Hypothalamus (tissue), 51 donors: ENCODE measurements at regions not wholly inside any gene's neighbourhood (a gene's known extent, or its start where the extent isn't known, plus 50 kb on each side); places are given as distances from the start of the nearest gene placed in this dataset.
"Not testable (repeated sequence)": the region's sequence is repeated elsewhere in the genome, so short reads cannot be mapped to it uniquely, and the experiment has no call there.

ENCODE experiments used
- DNase-seq, 51 donors: peaks; one replicate each; lab custom pipeline; 2025; lab: John Stamatoyannopoulos, UW

- DNase-seq: no peak
Measured at GRCh38 chr4:33062155-33062806, 2342.1 kb downstream of the PCDH7 start.

GRCh38 chr4:33063241-33063640, 2343.1 kb downstream of the PCDH7 start:
- no peak for DNase-seq

- no peak for DNase-seq
Measured at GRCh38 chr4:33064238-33064637, 2344.1 kb downstream of the PCDH7 start.

GRCh38 chr4:33065749-33066148, 2345.6 kb downstream of the PCDH7 start:
- no peak for DNase-seq

DNA sequence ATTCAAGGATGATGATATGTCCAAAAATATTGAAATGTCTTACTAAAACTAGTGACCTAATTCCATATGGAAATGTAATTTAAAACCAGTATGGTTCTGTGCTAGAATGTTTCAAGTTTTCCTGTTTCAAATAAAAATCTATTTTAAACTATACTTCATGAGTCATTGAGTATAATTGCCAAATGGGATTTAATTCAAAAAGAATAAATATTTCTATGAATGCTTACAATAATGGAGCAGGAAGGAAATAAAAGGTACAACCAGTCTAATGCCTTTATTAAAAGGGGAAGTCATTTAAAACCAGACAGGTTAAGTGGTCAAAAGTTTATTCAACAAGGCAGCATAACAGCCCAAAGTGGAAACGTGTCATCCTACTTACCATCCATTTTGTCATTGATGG, 2347.1 kb downstream of the PCDH7 start:
- DNase-seq: no peak

GRCh38 chr4:33068539-33068938, 2348.4 kb downstream of the PCDH7 start:
- DNase-seq: no peak

DNA sequence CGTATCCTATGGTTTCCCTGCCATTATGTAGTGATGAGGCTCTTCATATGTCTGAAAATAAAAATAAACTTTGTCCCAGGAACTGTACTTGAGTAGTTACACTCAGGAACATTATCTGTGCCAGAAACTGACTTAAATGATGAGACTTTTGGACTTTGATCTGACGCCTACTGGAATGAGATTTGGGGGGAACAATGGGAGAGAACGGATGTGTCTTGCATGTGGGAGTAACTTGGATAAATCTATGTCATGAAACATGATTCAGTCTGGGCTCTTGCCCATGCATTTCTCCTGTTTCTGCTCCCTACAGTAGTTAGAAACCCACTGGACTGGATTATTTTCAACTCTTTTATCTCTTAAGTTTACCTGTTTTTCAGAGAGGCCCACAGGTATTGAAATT, 2351.4 kb downstream of the PCDH7 start:
- DNase-seq: no peak

- no peak for DNase-seq
Measured at GRCh38 chr4:33072298-33073089, 2352.3 kb downstream of the PCDH7 start.

DNA sequence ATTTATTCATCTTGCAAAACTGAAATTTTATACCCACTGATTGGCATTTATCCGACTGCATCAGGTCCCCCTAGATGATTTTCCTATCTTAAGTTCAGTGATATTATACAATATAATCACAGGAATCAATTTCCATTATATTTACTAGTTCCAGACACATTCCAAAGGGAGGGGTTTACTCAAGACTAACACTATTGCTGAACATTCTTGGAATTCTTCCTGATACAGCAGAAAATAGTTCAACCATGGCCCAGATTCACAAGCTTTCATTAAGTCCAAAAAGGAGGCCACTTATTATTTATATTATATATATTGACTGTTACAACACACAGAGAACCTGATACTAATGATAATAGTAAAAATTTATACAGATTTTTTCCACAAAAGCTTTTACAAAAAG, 2353.6 kb downstream of the PCDH7 start:
- DNase-seq: no peak

DNA sequence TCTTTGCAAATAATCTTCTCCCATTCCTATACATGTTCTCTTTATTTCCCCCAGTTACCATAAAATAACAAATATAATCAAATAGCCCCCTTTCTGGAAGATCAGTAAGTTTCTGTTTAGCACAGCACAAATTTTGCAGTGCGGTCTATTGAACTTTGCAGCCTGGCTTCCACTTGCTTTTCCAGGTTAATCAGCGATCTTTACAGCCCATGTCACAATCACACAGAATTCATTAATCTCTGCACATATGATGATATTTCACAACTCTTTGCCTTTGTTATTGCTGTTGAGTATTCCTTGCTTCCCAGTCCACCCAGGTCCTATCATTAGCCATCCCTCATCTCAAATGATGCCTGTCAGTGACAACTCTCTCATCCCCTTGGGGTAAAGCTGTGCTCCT, 2358.0 kb downstream of the PCDH7 start:
- no peak for DNase-seq

DNA sequence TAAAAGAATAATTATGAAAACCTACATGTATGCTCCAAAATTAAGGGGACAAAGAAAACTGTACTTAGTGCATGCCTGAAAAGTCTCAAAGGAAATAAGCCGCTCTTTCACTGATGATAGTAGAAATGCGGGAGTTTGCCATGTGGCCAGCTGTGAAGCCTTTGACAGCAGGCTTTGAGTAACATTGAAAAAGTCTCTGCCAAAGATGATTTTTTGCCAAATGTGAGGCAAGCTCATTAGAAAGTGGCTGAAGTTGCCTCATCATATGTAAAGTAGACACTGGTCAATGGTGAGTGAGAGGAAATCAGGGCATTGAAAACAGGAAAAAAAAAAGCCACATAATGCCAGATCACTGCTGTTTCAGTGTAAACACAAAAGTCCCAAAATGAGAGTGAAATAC, 2360.1 kb downstream of the PCDH7 start:
- no peak for DNase-seq

- no peak for DNase-seq
Measured at GRCh38 chr4:33085709-33086108, 2365.5 kb downstream of the PCDH7 start.

DNA sequence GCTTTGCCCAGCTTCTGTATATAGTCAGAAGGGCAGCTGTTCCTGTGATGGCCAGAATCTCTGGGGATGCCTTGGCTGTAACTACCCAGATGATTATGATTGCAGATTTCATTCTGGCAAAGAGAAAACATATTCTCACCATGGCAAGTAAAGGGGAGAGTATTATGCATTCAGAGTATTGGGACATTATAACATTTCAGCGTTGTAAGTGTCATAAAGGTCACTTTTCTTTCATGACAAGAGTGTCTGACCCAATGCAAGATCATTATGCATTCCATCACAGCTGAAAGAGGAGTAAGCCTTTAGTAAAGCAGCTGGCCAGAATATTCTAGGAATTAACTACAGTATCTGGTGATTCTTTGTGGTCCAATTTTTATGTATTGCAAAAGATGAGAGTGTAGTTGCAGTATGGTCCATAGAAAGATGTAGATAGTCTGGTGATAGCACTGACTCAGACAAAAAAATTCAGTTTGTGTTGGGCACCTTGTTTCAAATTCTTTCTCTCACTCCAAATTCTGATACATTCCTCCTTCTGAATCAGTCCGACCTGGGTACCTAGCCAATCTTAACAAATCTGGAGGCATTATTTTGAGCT, 2366.3 kb downstream of the PCDH7 start:
- no peak for DNase-seq

- DNase-seq: no peak
Measured at GRCh38 chr4:33088713-33089112, 2368.5 kb downstream of the PCDH7 start.

- DNase-seq: no peak
Measured at GRCh38 chr4:33090910-33091309, 2370.7 kb downstream of the PCDH7 start.

DNA sequence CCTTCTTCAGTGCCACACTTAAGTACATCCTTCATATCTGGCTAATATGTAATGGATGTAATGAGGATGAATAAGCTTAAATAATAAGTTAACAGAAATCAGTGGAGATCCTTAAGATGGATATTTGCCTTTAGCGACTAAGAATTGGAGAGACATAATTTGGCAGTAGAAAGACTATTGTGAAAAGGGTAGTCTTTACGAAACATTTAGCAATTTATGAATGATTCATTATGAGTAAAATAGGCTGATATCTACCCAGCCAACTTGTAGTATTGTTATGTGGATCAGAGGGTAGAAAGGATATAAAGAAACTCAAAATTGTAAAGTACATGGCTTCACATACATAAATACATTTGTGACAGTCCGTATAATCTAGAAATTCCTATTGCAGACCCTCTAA, 2371.8 kb downstream of the PCDH7 start:
- no peak for DNase-seq

GRCh38 chr4:33104273-33104672, 2384.1 kb downstream of the PCDH7 start:
- no peak for DNase-seq

DNA sequence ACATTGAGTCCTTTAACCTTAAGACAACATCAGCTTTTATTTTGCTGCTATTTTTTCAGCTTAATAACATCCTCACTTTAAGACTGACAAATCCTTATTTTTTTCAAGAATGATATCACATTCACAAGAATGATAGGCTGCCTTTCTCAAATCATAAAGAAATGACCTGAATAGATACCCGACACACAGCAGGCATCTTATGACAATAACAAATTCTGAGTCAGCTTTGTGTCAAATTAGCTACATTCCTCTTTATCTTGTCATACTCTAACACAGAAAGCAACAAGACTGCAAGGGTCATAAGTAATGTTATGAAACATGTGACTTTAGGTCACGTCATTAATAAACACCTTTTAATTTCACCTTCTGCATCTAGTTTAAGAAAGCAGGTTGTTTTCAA, 2387.6 kb downstream of the PCDH7 start:
- DNase-seq: no peak

GRCh38 chr4:33111117-33111516, 2390.9 kb downstream of the PCDH7 start:
- no peak for DNase-seq

- DNase-seq: no peak
Measured at GRCh38 chr4:33116871-33117270, 2396.7 kb downstream of the PCDH7 start.

GRCh38 chr4:33126002-33126401, 2405.8 kb downstream of the PCDH7 start:
- no peak for DNase-seq

GRCh38 chr4:33130662-33131061, 2410.5 kb downstream of the PCDH7 start:
- not testable (repeated sequence) for DNase-seq
